ENCODE measurements at regions not wholly inside any gene's neighbourhood (a gene's known extent, or its start where the extent isn't known, plus 50 kb on each side); places are given as distances from the start of the nearest gene placed in this dataset.
"Not testable (repeated sequence)": the region's sequence is repeated elsewhere in the genome, so short reads cannot be mapped to it uniquely, and the experiment has no call there.

DNA sequence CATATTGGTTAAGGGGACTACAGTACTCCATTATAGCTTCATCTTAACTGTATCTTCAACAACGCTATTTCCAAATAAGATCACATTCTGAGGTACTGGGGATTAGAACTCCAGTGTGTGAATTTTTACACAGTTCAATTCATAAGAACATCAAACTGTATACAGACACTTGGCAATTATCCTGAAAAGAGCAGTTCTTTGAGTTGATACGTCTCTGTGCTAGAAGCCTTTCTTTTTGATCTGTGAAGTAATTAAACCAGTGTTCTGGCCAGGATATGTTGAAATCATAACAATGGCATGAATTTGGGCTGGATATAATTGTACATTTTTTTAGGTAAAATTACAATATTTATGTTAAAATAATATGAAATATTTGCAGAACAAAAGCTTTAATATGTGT is 93.5 kb upstream of the ITPRID2 start:
- no peak for DNase-seq

- not testable (repeated sequence) for DNase-seq
Measured at GRCh38 chr2:181802300-181802699, 89.2 kb upstream of the ITPRID2 start.

- not testable (repeated sequence) for DNase-seq
Measured at GRCh38 chr2:181803903-181804799, 87.4 kb upstream of the ITPRID2 start.

DNA sequence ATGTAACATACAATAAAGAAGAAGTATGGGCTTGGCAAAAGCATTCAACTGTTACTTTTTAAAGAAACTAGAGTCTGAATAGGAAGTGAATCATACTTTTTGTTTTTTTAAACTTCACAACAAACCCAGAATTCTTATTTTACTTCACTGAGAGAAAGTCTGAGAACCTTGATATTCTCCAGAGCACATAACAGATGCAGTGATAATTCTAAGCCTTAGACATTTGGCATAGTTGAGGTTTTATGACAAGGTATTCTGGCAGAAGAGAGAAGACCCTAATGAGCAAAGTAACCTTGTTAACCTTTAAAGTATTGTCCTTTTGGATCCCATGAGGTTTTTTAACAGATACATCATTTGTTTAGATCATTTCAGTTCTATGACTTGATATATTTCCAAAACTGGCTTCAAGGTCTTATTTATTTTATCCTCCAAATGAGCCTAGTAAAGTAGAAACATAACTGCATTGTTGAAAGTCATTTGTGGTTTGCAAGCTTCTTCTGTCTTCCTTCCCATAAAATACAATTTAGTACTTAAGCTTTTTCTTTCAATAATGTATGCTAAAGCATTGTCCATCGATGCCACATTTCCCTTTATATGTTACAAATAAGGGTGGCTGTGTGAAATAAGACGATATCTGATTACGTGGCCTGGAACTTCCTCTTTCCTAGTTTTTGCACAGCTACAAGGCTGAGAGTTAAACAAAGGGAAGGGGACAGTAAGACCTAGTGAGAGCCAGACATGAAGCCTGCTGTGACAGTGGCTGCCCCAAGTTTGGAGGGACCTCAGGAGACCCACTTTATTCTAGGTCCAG is 86.1 kb upstream of the ITPRID2 start:
- DNase-seq: no peak

DNA sequence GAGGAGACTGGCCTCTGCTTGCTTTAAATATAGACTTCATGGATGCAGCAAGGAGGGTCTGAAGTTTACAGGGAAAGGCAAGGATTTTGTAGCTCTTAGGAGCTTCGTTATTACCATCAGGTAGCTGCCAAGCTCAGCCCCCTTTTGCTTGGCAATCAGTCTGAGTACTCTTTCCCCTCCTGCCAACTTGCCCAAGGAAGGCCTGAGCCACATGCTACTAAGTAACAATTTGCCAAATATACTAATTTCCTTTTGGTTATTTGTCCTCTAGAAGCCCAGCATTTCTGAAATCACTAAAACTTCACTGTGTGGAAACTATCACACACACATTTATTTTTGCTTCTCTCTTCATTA is 85.5 kb upstream of the ITPRID2 start:
- DNase-seq: no peak

GRCh38 chr2:181807526-181807925 is 84.0 kb upstream of the ITPRID2 start:
- DNase-seq: no peak

DNA sequence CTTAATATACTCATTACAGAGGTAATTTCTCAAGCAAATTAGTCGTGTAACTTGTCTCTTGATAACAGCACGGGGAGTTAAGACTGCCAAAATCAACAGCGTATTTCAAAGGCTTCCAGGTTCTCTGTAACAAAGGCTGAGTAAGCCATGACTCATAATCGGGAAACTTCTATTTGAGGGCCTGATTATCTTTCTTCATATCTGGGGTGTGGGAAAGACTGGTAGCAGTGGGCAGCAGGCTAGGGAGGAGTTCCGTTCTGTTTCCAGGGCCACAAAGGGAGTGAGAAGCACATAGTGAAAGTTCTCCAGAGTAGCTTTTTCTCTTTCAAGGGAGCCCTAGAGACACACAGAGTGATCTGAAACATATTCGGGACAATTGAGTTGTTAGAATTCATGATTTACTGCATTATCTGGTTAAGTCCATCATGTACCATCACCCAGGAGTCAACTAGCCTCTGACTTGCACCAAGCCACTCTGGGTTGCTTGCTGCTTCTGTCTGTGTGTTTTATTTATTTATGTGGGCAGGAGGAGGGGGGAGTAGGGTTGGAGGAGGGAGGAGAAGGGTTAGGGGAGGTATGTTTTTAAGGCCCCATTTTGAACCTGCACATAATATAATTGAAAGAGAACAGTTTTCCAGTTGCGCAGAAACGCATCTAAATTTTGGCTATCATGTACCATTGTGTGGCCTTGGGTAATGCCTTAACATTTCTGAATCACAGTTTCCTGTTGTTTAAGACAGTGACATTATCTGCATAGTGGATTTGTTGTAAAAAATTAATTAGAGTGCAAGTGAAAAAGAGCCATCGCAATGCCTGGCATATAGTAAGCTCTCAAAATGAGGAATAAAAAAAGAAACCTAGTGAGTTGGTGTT is 80.5 kb upstream of the ITPRID2 start:
- DNase-seq: no peak

GRCh38 chr2:181812106-181812743 is 79.3 kb upstream of the ITPRID2 start:
- no peak for DNase-seq

DNA sequence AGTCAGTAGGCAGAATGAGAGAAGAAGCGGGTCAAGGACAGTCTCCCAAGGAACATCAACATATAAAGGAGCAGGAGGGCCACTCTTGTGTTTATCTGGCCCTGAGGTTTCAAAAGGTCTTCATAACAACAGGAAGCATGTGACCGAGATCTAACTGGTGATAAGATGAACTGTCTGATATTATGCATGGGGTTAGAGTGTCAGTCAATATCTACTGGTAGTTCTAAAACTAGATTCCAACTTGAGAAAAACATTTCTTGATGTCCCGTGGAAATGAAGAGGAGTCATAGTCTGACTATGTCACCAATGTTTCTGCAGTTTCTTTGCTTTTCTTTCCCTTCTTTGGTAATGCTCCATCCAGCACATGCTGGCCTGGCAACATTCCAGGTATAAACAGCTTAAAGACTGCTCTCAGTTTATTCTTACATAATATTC is 77.5 kb upstream of the ITPRID2 start:
- DNase-seq: no peak

DNA sequence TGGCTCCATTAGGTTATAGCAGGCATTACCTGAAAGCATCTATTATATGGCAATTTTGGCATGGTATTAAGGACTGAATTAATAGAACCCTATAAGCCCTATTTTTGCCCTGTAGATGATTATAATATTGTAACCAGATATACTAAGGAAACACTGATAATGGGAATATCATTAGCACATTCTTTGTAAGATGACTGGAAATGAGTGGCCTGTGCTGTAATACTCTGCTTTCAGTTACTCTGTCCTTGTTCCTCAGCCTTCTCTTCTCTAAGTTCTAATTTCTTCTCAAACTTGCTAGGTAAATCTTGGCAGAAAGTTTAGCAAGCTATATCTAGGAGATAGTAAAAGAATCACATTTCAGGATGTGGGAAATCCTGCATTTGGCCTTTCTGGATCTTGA is 74.0 kb upstream of the ITPRID2 start:
- DNase-seq: no peak

DNA sequence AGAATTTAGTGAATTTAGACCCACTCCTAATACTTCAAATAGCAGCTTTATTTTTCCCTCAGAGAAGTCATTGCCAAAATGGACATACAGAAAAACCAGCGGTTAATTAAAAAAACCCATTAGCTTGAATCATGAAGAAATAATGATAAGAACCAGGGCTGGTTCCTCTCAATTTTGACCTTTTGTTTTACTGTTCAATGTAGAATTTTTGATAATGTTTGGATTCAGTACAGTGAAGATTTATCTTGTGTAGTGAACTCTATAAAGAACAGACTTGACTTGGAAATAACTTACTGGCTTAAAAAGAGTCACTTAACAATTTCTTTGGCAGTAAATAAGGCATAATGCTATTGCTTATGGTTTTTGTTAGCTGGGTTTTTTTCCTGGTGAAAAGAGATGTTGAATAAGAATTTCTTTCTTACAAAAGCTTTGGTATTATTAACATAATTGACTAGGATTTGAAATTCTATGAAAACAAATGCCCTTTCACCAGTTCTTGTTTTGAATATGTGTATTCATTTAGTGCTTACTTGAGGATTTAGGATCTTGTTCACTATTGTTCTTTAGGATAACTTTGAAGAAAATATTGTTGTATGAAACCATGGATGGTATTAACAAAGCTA is 73.4 kb upstream of the ITPRID2 start:
- DNase-seq: no peak

DNA sequence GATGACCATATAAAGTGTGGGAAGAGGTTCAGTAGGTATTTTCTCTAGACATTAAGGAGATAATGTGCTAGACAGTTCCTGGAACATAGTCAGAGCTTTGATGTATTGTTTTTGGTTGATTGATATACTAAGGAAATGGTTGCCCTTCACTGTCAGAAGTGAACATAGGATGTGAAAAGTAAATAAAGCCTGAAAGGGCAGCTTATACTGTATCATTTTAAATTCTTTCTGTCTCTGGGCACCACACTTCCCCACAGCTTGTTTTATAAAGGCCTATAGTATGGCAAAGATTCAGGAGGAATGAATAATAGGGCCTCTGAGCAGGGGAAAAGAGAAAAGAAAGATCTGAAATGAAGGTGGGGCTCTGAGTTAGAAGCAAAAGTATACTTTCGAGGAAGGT is 72.7 kb upstream of the ITPRID2 start:
- DNase-seq: no peak

DNA sequence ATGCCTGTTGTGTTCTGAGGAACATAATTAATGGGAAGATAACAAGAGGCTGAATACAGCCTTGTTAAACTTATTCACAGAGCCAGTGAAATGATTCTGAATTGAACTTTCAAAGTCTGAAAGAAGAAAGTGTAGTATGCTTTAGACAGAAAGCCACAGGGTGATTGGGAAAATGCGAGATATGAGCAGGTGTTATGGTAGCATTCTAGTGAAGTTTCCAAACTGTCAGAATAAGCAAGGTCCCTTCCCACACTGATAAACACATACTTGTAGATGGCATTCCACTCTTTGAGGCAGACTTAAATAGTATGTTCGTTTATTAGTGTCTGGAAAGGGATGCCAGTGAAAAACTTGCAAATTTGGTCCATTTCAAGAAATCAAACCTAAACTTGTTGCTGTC is 70.5 kb upstream of the ITPRID2 start:
- no peak for DNase-seq

DNA sequence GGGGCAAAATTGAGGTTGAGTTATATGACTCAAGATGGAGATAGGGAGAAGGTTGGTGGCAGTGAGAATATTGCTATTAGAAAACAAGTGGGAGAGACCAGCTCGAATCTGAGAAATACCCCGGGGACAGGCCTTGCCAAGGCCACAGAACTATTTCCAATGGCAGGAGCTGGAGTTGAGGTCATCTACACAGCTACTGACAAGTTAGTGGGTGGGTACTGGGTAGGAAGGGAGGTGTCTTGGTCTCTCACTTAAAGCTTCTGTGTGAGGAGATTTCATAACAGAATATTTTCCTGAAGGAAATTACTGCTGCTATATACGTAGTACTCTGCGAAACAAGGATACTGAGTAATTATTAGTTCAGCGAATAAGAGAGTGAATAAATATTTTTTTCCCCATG is 69.4 kb upstream of the ITPRID2 start:
- no peak for DNase-seq

DNA sequence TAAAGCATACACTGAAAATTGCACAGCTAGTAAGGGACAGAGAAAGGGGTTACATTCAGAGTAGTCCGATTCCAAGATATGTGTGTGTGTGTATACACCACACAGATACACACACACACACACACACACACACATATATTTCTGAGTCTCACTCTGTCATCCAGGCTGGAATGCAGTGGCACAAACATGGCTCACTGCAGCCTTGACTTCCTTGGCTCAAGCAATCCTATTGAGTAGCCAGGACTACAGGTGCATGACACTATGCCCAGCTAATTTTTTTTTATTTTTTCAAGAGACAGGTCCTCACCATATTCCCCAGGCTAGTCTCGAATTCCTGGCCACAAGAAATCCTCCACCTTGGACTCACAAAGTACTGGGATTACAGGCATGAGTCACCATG is 68.1 kb upstream of the ITPRID2 start:
- no peak for DNase-seq

DNA sequence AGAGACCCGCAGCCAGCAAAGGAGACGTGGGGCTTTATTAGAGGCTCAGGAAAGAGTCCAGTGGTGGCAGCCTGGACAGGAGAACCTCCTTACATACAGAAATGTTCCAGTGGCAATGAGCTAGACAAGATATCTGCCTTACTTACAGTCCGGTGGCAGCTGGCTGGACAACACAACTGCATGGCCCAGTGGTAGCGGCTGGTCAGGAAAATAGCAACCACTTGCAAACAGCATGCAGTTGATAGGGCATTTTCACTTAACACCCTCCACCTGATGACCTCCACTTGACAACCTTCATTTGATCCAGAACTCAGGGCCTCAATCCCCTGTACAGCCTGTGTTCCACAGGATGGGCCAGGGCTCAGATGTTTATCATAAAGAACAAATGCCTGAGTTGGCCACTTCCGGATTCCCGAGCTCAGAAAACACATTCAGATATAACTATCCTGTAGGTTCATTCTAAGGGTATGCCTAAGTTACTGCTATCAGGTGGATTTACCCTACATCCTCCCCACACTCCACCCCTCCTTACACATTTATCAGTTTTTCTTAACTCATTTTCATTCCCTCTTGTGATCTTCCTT is 63.3 kb upstream of the ITPRID2 start:
- no peak for DNase-seq

- DNase-seq: no peak
Measured at GRCh38 chr2:181829230-181829629, 62.3 kb upstream of the ITPRID2 start.

- no peak for DNase-seq
Measured at GRCh38 chr2:181832015-181832414, 59.5 kb upstream of the ITPRID2 start.

DNA sequence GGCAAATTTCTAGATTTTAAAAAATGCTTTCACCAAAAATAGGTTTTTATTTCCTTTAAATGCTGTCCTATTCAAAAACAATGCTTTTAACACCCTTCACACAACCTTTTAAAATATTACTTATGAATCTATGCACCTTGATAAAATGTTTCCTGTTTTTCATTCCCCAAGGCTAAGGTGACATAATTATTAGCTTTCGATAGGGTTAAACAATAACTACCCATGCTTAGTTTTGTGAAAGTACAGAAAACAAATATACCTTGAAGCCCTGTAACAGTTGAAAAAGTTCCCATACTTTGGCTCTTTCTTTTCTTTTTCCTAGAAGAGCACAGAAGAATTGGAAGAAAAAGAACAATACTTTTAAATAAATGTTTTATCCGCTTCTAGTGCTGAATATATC is 54.9 kb upstream of the ITPRID2 start:
- DNase-seq: no peak

DNA sequence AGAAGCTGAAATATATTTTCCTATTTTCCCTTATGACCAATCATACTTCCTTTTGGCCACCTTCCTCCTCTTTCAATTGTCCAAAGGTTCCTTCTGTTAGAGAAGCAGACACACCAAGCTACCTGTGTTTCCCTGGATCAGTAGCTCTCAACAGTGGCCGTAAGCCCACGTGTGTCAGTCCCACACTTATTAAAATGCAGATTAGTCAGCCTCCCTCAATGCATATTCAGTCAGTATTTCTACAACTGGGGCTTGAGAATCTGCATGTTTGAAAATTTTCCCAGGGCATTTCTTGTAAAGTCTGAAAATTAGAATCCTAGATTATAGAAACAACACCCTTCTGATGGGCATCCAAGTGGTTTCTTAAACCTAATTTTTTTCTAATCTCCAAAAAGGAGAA is 54.0 kb upstream of the ITPRID2 start:
- DNase-seq: no peak

DNA sequence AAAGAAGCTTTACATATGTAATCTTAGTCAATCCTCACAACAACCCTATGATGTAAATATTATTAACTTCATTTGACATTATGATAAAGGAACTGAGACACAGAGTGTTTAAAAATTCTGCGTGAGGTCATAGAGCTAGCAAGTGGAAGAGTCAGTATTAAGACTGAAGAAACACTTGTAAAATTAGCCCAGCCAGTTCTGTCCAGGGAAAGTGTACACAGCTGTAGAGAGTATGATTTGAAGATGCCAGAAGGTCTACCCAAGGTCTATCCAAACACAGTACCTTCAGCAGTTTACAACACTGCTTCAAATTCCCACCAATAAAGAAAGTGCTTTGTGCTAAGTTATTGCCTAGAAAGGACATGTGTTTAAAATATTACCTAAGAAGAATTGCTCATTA is 51.7 kb upstream of the ITPRID2 start:
- no peak for DNase-seq

- no peak for DNase-seq
Measured at GRCh38 chr2:181841079-181841478, 50.5 kb upstream of the ITPRID2 start.

Measured in GF-D8 (cell line).